OCI-LY7 (cell line): ENCODE measurements at regions not wholly inside any gene's neighbourhood (a gene's known extent, or its start where the extent isn't known, plus 50 kb on each side); places are given as distances from the start of the nearest gene placed in this dataset.

Experiments
- EZH2phosphoT487 ChIP-seq: fragments of 200-600 bp; sonication (generic); IDR thresholded peaks from 2 replicates; pipeline ENCODE4 v1.6.1; 2018; ENCODE audit warnings: low read depth, borderline replicate concordance, mild to moderate bottlenecking, mixed run types, antibody characterized with exemption, low read length, moderate library complexity, mixed read lengths
- TF ChIP-seq, protein P1 (sequence below): fragments of 200-600 bp; sonication (generic); conservative IDR thresholded peaks from 2 replicates; pipeline ENCODE4 v1.5.1; 2014; ENCODE audit warnings: mild to moderate bottlenecking, antibody characterized with exemption, low read length, moderate library complexity, mixed read lengths

DNA sequence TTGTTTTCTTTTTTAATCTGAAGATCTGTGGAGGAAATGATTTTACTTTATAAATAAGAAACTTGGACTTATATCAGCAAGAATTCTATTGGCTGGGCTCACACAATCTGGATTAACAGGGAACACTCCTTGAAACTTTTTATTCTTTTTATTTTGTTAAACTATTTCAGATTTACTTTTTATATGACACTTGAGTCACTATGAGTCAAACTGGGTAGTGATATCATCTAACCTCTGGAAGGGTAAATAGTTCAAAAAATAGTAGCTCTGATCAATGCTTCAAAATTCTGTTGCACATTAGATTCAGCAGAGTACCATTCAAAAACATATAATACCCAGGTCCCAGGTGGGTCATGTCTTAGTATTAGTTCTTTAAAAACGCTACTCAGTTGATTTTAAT lies 55.1 kb upstream of the NBEA start:
- TF ChIP-seq, protein P1, sequence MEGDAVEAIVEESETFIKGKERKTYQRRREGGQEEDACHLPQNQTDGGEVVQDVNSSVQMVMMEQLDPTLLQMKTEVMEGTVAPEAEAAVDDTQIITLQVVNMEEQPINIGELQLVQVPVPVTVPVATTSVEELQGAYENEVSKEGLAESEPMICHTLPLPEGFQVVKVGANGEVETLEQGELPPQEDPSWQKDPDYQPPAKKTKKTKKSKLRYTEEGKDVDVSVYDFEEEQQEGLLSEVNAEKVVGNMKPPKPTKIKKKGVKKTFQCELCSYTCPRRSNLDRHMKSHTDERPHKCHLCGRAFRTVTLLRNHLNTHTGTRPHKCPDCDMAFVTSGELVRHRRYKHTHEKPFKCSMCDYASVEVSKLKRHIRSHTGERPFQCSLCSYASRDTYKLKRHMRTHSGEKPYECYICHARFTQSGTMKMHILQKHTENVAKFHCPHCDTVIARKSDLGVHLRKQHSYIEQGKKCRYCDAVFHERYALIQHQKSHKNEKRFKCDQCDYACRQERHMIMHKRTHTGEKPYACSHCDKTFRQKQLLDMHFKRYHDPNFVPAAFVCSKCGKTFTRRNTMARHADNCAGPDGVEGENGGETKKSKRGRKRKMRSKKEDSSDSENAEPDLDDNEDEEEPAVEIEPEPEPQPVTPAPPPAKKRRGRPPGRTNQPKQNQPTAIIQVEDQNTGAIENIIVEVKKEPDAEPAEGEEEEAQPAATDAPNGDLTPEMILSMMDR: no peak
- TF ChIP-seq EZH2phosphoT487: no peak
